ENCODE measurements at regions not wholly inside any gene's neighbourhood (a gene's known extent, or its start where the extent isn't known, plus 50 kb on each side); places are given as distances from the start of the nearest gene placed in this dataset.

DNA sequence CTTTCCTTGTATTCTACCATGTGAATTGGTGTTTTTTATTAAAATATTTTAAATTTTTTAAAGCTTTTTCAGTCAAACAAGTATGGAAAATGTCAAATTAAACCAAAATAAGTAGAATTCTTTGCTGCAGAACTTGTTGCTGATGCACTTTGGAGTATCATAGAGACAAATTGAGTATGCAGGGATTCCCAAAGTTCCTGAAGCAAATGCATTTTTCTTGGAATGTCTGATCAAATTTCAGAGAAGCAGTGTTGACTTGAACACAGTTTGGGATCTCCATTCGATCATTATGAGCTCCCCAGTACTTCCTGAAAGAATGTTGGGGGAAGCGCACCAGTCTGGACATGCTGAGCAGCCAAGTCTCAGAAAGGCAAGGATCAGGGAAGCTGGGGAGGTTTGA lies 517.8 kb upstream of the CFAP20DC start:
- H3K9me3 ChIP-seq = no peaks in the 10 kb centered on the region
- TF ChIP-seq POLR2A (IDR thresholded peaks at IDR 0.05) = no peak
- TF ChIP-seq, protein P1, sequence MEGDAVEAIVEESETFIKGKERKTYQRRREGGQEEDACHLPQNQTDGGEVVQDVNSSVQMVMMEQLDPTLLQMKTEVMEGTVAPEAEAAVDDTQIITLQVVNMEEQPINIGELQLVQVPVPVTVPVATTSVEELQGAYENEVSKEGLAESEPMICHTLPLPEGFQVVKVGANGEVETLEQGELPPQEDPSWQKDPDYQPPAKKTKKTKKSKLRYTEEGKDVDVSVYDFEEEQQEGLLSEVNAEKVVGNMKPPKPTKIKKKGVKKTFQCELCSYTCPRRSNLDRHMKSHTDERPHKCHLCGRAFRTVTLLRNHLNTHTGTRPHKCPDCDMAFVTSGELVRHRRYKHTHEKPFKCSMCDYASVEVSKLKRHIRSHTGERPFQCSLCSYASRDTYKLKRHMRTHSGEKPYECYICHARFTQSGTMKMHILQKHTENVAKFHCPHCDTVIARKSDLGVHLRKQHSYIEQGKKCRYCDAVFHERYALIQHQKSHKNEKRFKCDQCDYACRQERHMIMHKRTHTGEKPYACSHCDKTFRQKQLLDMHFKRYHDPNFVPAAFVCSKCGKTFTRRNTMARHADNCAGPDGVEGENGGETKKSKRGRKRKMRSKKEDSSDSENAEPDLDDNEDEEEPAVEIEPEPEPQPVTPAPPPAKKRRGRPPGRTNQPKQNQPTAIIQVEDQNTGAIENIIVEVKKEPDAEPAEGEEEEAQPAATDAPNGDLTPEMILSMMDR (IDR thresholded peaks at IDR 0.05 in 4 of 5, conservative IDR thresholded peaks at IDR 0.05 in 1 of 5) = no peak
- H3K27me3 ChIP-seq = no peaks in the 10 kb centered on the region
- no peaks in the 10 kb centered on the region for H3K36me3 ChIP-seq
- in situ Hi-C loops (cut with MboI; ENCODE audit: low sequenced_read_pairs in 4 of 4) = no loop called here
- H3K4me3 ChIP-seq = no peak overlapping the region
- H3K4me1 ChIP-seq = no peaks in the 10 kb centered on the region
- DNase-seq (no peak), ATAC-seq (no peak)
- no peak overlapping the region for H3K27ac ChIP-seq
- intact Hi-C loops (cut with DNase I; ENCODE audit: low total_unique reads) = no loop called here

DNA sequence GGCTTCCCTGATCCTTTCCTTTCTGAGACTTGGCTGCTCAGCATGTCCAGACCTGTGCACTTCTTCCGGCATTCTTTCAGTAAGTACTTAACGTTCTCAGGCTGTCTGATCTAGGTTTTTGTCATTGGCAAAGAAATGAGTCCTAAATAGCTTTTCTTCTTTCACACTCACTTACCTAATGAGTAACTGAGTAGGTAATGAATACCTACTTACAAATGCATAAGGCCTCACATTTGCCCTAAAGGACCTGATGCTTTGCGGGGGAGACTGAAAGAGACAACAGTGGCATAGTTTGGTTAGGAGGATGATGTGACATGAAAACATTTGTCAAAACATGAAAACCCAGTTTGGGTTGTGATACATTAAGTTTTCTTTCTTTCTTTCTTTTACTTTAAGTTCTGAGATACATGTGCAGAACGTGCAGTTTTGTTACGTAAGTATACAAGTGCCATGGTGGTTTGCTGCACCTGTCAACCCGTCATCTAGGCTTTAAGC lies 516.7 kb upstream of the CFAP20DC start:
- in situ Hi-C loops (cut with MboI; ENCODE audit: low sequenced_read_pairs in 4 of 4) (no loop called here), intact Hi-C loops (cut with DNase I; ENCODE audit: low total_unique reads) (no loop called here)
- DNase-seq = no peak
- no peak for ATAC-seq
- Histone ChIP-seq H3K4me3 (no peak overlapping the region), H3K27me3 (no peaks in the 10 kb centered on the region), H3K36me3 (no peaks in the 10 kb centered on the region), H3K4me1 (no peaks in the 10 kb centered on the region), H3K27ac (no peak overlapping the region), H3K9me3 (no peaks in the 10 kb centered on the region)
- TF ChIP-seq, protein P1 (IDR thresholded peaks at IDR 0.05 in 4 of 5, conservative IDR thresholded peaks at IDR 0.05 in 1 of 5) = no peak
- TF ChIP-seq POLR2A (IDR thresholded peaks at IDR 0.05) = no peak

DNA sequence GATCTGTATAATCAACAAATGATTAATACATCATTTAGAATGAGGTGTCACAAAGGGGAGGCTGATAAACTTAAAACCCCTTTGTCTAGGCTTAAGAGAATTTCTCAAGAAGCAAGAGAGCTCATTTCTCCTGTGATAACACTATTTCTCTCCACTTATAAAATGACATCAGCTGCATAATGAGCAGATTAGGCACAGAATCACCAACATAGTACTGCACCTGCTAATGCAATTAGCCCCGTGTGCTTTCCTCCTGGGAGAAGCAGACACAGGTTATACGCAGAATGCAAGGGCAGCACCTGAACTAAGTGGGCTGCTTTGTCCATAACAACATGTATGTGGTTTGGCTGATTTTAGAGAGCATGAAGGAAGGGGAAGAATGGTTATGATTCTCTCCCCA lies 515.3 kb upstream of the CFAP20DC start:
- no peaks in the 10 kb centered on the region for H3K27me3 ChIP-seq
- no peaks in the 10 kb centered on the region for H3K36me3 ChIP-seq
- no peaks in the 10 kb centered on the region for H3K9me3 ChIP-seq
- H3K4me3 ChIP-seq = no peak overlapping the region
- in situ Hi-C loops (cut with MboI; ENCODE audit: low sequenced_read_pairs in 4 of 4) (no loop called here), intact Hi-C loops (cut with DNase I; ENCODE audit: low total_unique reads) (no loop called here)
- TF ChIP-seq, protein P1 (IDR thresholded peaks at IDR 0.05 in 4 of 5, conservative IDR thresholded peaks at IDR 0.05 in 1 of 5) = no peak
- no peak for TF ChIP-seq POLR2A (IDR thresholded peaks at IDR 0.05)
- ATAC-seq (no peak), DNase-seq (no peak)
- no peak overlapping the region for H3K27ac ChIP-seq
- no peaks in the 10 kb centered on the region for H3K4me1 ChIP-seq

DNA sequence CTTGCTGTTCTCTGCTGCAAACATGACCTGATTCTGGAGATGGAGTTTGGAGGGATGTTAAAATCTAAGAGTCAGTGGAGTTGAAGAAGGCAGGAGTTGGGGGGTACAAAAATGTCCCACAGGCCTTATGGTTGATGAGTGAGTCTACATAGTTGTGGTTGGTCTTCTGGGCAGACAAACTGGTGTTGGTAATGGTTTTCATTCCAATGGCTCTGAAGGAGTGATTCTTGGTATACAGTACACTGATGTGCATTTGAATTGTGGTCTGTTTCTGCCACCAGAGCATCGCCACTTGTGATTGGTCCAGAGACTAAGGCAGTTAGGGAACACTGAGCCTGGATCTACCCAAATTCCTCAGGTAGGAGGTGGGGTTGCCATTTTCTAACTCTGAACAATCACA lies 514.1 kb upstream of the CFAP20DC start:
- Histone ChIP-seq H3K36me3 (no peaks in the 10 kb centered on the region), H3K27ac (no peak overlapping the region), H3K9me3 (no peaks in the 10 kb centered on the region), H3K4me3 (no peak overlapping the region), H3K4me1 (no peaks in the 10 kb centered on the region), H3K27me3 (no peaks in the 10 kb centered on the region)
- no peak for DNase-seq
- no peak for ATAC-seq
- in situ Hi-C loops (cut with MboI; ENCODE audit: low sequenced_read_pairs in 4 of 4) = no loop called here
- no peak for TF ChIP-seq POLR2A (IDR thresholded peaks at IDR 0.05)
- TF ChIP-seq, protein P1 (IDR thresholded peaks at IDR 0.05 in 4 of 5, conservative IDR thresholded peaks at IDR 0.05 in 1 of 5) = no peak
- intact Hi-C loops (cut with DNase I; ENCODE audit: low total_unique reads) = no loop called here

DNA sequence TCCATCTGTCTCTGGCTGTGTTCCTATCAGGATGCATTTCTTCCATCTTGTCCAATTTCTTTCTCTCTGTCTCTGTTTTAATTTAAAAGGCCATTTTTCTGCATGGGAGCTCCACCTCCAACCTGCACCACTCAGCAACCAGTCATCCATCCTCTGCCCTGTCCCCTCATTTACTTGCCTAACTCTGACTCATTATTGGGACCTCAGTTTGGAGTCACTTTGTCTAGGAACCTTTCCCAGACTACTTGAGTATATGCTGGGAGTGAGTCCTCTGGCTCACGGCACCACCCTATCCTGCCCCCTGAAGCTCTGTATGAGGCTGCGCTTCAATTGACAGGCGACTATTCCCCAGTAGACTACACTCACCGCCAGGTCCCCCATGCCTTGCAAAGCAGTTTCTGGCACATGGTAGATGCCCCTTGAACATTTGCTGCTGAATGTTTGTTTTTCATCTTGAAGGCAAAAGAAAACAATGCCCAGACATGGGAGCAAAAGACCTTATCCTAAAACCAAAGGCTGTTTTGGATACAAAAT lies 513.3 kb upstream of the CFAP20DC start:
- in situ Hi-C loops (cut with MboI; ENCODE audit: low sequenced_read_pairs in 4 of 4) = no loop called here
- Histone ChIP-seq H3K4me3 (no peak overlapping the region), H3K9me3 (no peaks in the 10 kb centered on the region), H3K27ac (no peak overlapping the region), H3K27me3 (no peaks in the 10 kb centered on the region), H3K4me1 (no peaks in the 10 kb centered on the region), H3K36me3 (no peaks in the 10 kb centered on the region)
- no peak for DNase-seq
- intact Hi-C loops (cut with DNase I; ENCODE audit: low total_unique reads) = no loop called here
- no peak for ATAC-seq
- TF ChIP-seq POLR2A (IDR thresholded peaks at IDR 0.05) = no peak
- TF ChIP-seq, protein P1 (IDR thresholded peaks at IDR 0.05 in 4 of 5, conservative IDR thresholded peaks at IDR 0.05 in 1 of 5) = no peak

Measured in gastrocnemius medialis (tissue), 4 donors.